ENCODE measurements at regions not wholly inside any gene's neighbourhood (a gene's known extent, or its start where the extent isn't known, plus 50 kb on each side); places are given as distances from the start of the nearest gene placed in this dataset.

DNA sequence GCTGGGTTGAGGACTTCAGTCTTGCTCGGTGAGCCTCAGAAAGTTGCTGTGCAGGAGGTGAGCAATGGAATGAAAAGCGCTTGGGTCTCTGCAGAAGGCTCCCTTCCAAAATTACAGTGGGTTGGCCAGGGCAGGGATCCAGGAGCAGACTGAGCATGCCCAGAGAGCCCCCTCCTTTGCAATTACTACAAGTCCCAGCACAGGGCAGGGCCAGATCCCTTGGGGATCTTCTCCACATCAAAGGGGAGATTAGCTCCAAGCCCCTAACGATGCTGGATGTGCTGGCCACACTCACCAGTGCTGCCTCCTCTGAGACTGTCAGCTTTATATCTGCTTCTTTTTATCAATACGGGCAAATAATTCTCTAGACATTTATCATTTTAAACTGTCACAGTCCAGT, 337.5 kb downstream of the RPS24 start:
- no peak for TF ChIP-seq RAD21 (IDR thresholded peaks at IDR 0.05; ENCODE audit: low read depth)
- no peak for TF ChIP-seq MAX (IDR thresholded peaks at IDR 0.05)
- no peak for TF ChIP-seq REST (IDR thresholded peaks at IDR 0.05; ENCODE audit: low read depth)
- no peak for TF ChIP-seq YY1 (IDR thresholded peaks at IDR 0.05; ENCODE audit: low read depth)
- no peak for TF ChIP-seq TAF1 (IDR thresholded peaks at IDR 0.05; ENCODE audit: low read depth)
- no peak for TF ChIP-seq TEAD4 (IDR thresholded peaks at IDR 0.05)
- TF ChIP-seq EP300 (IDR thresholded peaks at IDR 0.05; ENCODE audit: borderline replicate concordance): no peak
- TF ChIP-seq TCF12 (IDR thresholded peaks at IDR 0.05; ENCODE audit: low read depth): no peak
- no peak for TF ChIP-seq EGR1 (IDR thresholded peaks at IDR 0.05)
- TF ChIP-seq CREB1 (IDR thresholded peaks at IDR 0.05; ENCODE audit: low read depth): no peak
- TF ChIP-seq CEBPB (IDR thresholded peaks at IDR 0.05): no peak
- no peak for TF ChIP-seq NFIC (IDR thresholded peaks at IDR 0.05)
- no peak for TF ChIP-seq USF1 (IDR thresholded peaks at IDR 0.05)

All from Ishikawa (cell line).